T-helper 2 cell treated with Interferon-gamma antibody and Interleukin-4, amounts not matched to agents 5 μg/mL and 100 μg/mL, for 36 hours (primary cell): ENCODE measurements at regions not wholly inside any gene's neighbourhood (a gene's known extent, or its start where the extent isn't known, plus 50 kb on each side); places are given as distances from the start of the nearest gene placed in this dataset.

ENCODE experiments used
- DNase-seq: peaks from one replicate; pipeline ENCODE4 v3.0.0; 2021; ENCODE audit warnings: low spot score
- H3K27ac Mint-ChIP-seq: one replicate; pipeline ENCODE4 v1.8.0; 2021; ENCODE audit warnings: mild to moderate bottlenecking, mixed read lengths
- H3K27me3 Mint-ChIP-seq: one replicate; pipeline ENCODE4 v1.8.0; 2021; ENCODE audit warnings: low read depth, mixed read lengths
- H3K36me3 Mint-ChIP-seq: one replicate; pipeline ENCODE4 v1.8.0; 2021; ENCODE audit warnings: low read depth, mixed read lengths
- H3K4me1 Mint-ChIP-seq: one replicate; pipeline ENCODE4 v1.8.0; 2021; ENCODE audit warnings: low read depth, mixed read lengths
- H3K4me3 Mint-ChIP-seq: one replicate; pipeline ENCODE4 v1.8.0; 2022; ENCODE audit warnings: mild to moderate bottlenecking, moderate library complexity, mixed read lengths
- H3K9me3 Mint-ChIP-seq: one replicate; pipeline ENCODE4 v1.8.0; 2021; ENCODE audit warnings: mixed read lengths

DNA sequence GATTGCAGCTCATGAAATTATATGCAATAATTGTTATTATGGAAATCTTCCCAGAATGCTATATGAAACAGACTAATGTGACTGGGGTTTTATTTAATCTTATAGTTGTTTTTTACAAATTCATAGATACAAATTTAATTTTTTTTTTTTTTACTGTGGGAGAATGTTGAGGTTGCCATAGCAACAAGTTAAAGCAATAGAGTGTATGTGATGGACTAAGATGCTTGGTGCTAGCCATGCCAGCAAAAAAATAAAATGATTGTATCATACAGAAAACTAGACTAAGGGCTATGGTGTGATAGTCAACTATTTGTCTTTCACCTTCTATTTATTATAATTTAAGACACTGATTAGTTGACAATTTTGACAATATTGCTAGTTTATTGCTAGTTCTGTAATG, 163.2 kb upstream of the BLID start:
- Mint-ChIP-seq H3K36me3 (no peaks in the 10 kb centered on the region), H3K4me1 (no peaks in the 10 kb centered on the region), H3K4me3 (no peak overlapping the region), H3K9me3 (no peaks in the 10 kb centered on the region), H3K27me3 (no peaks in the 10 kb centered on the region), H3K27ac (no peak overlapping the region)
- DNase-seq: no peak

GRCh38 chr11:122277493-122277892, 161.5 kb upstream of the BLID start:
- no peaks in the 10 kb centered on the region for H3K27me3 Mint-ChIP-seq
- H3K4me3 Mint-ChIP-seq: no peak overlapping the region
- H3K9me3 Mint-ChIP-seq: no peaks in the 10 kb centered on the region
- no peaks in the 10 kb centered on the region for H3K4me1 Mint-ChIP-seq
- H3K27ac Mint-ChIP-seq: no peak overlapping the region
- DNase-seq: no peak
- no peaks in the 10 kb centered on the region for H3K36me3 Mint-ChIP-seq

DNA sequence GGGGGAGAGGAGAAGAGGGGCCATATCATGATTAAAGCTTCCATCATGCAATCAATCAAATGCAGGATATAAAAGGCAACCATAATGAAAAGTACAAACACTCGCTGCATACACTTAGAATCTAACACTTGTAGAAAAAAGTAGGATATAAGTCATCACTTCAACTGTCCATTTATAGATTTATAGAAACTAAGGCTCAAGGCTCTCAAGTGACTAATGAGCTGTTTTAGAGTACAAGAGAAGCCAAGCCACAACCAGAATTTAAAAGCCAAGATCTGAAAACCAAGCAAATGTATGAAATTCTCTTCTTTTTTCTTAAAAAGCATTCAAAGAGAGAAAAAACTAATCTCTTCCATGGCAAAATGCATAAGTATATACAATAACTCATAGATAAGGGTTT, 160.2 kb upstream of the BLID start:
- H3K27ac Mint-ChIP-seq: no peak overlapping the region
- DNase-seq: no peak
- no peak overlapping the region for H3K4me3 Mint-ChIP-seq
- H3K36me3 Mint-ChIP-seq: no peaks in the 10 kb centered on the region
- no peaks in the 10 kb centered on the region for H3K4me1 Mint-ChIP-seq
- H3K9me3 Mint-ChIP-seq: no peaks in the 10 kb centered on the region
- H3K27me3 Mint-ChIP-seq: no peaks in the 10 kb centered on the region

DNA sequence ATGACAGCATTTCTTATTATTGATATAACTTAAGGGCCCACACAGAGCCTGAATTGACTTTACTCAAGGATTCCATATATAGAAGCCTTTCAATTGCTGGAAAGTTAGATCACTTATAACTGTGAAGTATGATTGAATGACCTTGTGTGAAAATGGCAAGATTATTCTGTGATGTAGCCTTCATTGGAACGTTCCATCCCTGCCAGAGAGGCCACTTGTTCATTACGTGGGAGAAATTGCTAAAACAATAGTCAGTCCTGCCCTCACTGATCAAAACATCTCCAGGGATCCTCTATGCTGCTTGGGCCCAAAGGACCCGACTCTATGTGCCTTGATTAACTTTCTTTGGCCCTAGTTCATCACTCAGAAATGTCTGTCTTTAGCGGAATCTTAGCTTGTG, 159.5 kb upstream of the BLID start:
- DNase-seq: no peak
- Mint-ChIP-seq H3K27me3 (no peaks in the 10 kb centered on the region), H3K4me3 (no peak overlapping the region), H3K4me1 (no peaks in the 10 kb centered on the region), H3K9me3 (no peaks in the 10 kb centered on the region), H3K36me3 (no peaks in the 10 kb centered on the region), H3K27ac (no peak overlapping the region)

DNA sequence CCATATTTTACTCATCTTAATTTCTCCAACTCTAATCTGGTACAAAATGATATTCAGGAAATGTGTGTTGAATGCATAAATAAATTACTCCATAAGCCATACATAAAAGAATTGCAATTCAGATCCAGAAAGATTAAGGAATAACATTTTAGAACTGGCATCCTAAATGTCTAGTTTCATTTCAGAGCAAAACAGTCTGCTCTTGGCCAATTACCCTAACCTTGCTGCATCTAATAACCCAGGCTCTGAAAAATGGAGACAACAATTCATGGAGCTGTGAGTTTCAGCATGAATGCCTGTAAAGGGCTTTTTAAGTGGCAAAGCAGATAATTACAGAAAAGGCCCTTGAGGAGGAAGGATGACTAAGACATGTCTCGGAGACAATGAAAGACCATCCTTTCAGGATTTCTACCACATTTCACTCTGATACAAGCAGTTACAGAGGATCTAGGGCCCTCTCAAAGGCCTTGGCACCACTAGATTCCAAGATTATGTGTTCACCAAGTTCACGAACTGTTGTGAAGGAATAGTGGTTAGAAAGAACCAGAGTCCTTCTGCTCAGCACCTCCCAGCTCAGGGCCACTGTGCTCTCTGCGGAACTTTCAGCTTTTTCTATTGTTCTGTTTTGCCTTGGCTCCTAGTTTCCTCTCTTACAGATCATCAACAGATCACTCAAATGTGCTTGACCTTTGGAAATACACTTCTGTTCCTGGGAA, 157.6 kb upstream of the BLID start:
- H3K36me3 Mint-ChIP-seq: no peaks in the 10 kb centered on the region
- H3K27ac Mint-ChIP-seq: no peak overlapping the region
- DNase-seq: no peak
- no peaks in the 10 kb centered on the region for H3K9me3 Mint-ChIP-seq
- no peaks in the 10 kb centered on the region for H3K27me3 Mint-ChIP-seq
- no peaks in the 10 kb centered on the region for H3K4me1 Mint-ChIP-seq
- H3K4me3 Mint-ChIP-seq: no peak overlapping the region

DNA sequence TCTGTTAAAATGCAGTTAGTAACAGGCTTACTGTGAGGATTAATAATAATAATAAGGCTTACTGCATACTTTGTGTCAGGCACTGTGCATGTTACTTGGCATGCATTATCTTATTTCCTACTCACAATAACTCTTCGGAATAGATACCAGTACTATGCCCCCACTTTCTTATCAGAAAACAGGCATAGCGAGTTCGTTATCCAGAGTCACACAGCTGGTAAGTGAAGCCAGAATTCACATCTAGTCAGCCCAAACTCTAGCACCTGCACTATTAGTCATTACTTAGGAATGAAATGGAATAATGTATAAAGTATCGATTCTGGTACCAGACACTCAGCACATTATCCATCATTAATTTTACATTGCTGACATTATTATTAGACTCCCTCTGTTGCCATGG, 155.7 kb upstream of the BLID start:
- Mint-ChIP-seq H3K27ac (no peak overlapping the region), H3K9me3 (no peaks in the 10 kb centered on the region), H3K36me3 (no peaks in the 10 kb centered on the region), H3K4me3 (no peak overlapping the region), H3K4me1 (no peaks in the 10 kb centered on the region), H3K27me3 (no peaks in the 10 kb centered on the region)
- no peak for DNase-seq

DNA sequence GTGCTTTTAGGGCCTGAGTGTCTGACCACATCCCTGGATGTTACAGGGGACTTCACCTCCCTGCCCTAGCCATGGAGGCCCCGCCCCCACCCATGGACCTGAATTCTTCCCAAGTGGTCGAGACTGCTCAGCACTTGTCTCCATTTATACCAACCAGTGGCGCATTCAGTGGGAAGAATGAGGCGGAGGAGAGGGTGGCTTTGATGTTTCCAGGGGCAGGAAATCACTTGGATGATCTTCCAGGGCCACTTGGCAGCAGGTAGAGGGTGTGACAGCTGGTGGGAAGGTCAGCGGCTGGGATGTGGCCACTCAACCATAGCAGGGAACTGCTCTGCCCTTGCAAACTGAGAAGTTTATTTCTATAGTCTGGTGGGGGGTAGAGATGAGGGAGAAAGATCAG, 155.1 kb upstream of the BLID start:
- no peaks in the 10 kb centered on the region for H3K27me3 Mint-ChIP-seq
- H3K4me3 Mint-ChIP-seq: no peak overlapping the region
- no peaks in the 10 kb centered on the region for H3K36me3 Mint-ChIP-seq
- H3K27ac Mint-ChIP-seq: no peak overlapping the region
- H3K4me1 Mint-ChIP-seq: no peaks in the 10 kb centered on the region
- no peaks in the 10 kb centered on the region for H3K9me3 Mint-ChIP-seq
- DNase-seq: no peak

- H3K9me3 Mint-ChIP-seq: no peaks in the 10 kb centered on the region
- H3K4me3 Mint-ChIP-seq: no peak overlapping the region
These were observed 154.5 kb upstream of the BLID start for GRCh38 chr11:122270535-122270934.

DNA sequence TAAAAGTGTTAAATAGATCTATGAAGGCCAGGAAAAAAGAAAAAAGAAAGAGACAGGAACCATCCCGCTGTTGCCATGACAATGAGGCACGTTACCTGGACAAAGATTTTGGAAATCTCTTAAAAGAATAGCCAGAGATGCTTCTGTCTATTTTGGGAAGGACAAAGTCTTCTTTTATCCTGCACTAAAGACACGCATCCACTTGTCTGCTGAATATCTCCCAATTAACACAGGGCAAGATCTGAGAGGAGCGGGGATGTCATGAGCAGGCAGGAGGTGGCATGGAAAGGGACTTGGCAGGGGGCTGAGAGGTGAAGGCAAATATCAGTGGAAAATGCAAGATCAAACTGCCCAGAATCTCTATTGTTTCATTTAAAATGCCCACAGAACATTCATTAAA, 153.8 kb upstream of the BLID start:
- no peak overlapping the region for H3K27ac Mint-ChIP-seq
- no peaks in the 10 kb centered on the region for H3K36me3 Mint-ChIP-seq
- no peaks in the 10 kb centered on the region for H3K4me1 Mint-ChIP-seq
- H3K9me3 Mint-ChIP-seq: no peaks in the 10 kb centered on the region
- no peaks in the 10 kb centered on the region for H3K27me3 Mint-ChIP-seq
- no peak for DNase-seq
- H3K4me3 Mint-ChIP-seq: no peak overlapping the region

More at GRCh38 chr11:122270535-122270934, 154.5 kb upstream of the BLID start:
- H3K36me3 Mint-ChIP-seq: no peaks in the 10 kb centered on the region
- no peaks in the 10 kb centered on the region for H3K27me3 Mint-ChIP-seq
- no peaks in the 10 kb centered on the region for H3K4me1 Mint-ChIP-seq
- H3K27ac Mint-ChIP-seq: no peak overlapping the region
- DNase-seq: no peak

GRCh38 chr11:122268601-122269130, 152.7 kb upstream of the BLID start:
- H3K9me3 Mint-ChIP-seq: no peaks in the 10 kb centered on the region
- H3K36me3 Mint-ChIP-seq: no peaks in the 10 kb centered on the region
- no peak for DNase-seq
- H3K27me3 Mint-ChIP-seq: no peaks in the 10 kb centered on the region
- no peaks in the 10 kb centered on the region for H3K4me1 Mint-ChIP-seq
- H3K4me3 Mint-ChIP-seq: no peak overlapping the region
- no peak overlapping the region for H3K27ac Mint-ChIP-seq

DNA sequence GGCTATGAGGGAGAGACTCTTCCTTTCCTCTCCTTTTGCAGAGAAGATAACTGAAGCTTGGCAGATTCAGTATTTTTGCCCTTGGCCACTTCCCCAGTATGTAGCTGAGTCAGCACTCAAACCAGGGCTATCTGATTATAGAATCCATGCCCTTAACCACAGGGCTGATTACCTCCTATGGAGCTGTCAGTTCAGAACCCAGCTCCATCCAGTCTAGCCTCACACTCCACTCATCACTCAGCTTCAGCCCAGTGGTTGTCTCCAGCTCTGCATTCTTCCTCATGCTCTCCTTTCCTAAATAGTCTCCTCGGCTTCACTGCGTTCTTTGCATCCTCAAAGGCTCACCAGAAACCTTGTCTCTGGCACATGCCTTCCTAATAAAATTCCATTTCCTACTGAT, 151.6 kb upstream of the BLID start:
- Mint-ChIP-seq H3K4me3 (no peak overlapping the region), H3K36me3 (no peaks in the 10 kb centered on the region), H3K4me1 (no peaks in the 10 kb centered on the region), H3K27ac (no peak overlapping the region), H3K27me3 (no peaks in the 10 kb centered on the region), H3K9me3 (no peaks in the 10 kb centered on the region)
- DNase-seq: no peak

DNA sequence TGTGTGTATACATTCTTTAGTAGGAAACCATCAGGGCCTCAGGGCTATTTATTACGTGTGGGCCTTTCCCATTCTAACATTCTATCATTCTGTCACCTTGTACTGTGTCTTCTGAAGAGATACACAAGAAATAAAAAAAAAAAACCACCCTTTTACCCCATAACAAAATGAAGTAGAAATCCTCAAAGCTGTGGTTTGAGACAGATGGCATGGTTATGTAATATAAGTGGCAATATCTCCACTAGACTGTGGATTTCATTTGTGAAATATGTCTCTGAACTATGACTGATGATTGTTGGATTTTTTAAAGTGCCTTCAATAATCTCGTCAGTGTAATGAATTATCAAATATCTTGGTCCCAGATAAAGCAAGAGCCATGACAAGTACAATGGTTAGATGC, 150.0 kb upstream of the BLID start:
- no peak overlapping the region for H3K4me3 Mint-ChIP-seq

GRCh38 chr11:122264121-122264520, 148.1 kb upstream of the BLID start:
- H3K27me3 Mint-ChIP-seq: no peaks in the 10 kb centered on the region
- H3K27ac Mint-ChIP-seq: no peak overlapping the region
- H3K4me1 Mint-ChIP-seq: no peaks in the 10 kb centered on the region
- no peaks in the 10 kb centered on the region for H3K36me3 Mint-ChIP-seq
- no peaks in the 10 kb centered on the region for H3K9me3 Mint-ChIP-seq
- DNase-seq: no peak
- no peak overlapping the region for H3K4me3 Mint-ChIP-seq

More for the DNA sequence above, 150.0 kb upstream of the BLID start:
- H3K9me3 Mint-ChIP-seq: no peaks in the 10 kb centered on the region
- no peaks in the 10 kb centered on the region for H3K36me3 Mint-ChIP-seq
- no peaks in the 10 kb centered on the region for H3K27me3 Mint-ChIP-seq
- no peak for DNase-seq
- H3K4me1 Mint-ChIP-seq: no peaks in the 10 kb centered on the region
- H3K27ac Mint-ChIP-seq: no peak overlapping the region

DNA sequence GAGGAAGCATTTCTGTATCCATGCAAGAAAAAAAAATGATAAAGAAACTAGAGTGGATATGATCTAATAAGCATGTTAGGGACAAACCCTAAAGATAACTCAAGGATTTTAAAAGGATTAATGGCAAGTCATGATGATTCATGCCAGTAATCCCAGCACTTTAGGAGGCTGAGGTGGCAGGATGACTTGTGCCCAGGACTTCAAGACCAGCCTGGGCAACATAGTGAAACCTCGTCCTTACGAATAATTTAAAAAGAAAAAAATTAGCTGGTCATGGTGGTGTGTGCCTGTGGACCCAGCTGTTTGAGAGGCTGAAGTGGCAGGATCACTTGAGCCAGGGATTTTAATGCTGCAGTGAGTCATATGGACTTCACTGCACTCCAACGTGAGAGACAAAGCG, 145.5 kb upstream of the BLID start:
- DNase-seq: no peak
- Mint-ChIP-seq H3K4me3 (no peak overlapping the region), H3K27ac (no peak overlapping the region), H3K27me3 (no peaks in the 10 kb centered on the region), H3K36me3 (no peaks in the 10 kb centered on the region), H3K4me1 (no peaks in the 10 kb centered on the region), H3K9me3 (no peaks in the 10 kb centered on the region)

DNA sequence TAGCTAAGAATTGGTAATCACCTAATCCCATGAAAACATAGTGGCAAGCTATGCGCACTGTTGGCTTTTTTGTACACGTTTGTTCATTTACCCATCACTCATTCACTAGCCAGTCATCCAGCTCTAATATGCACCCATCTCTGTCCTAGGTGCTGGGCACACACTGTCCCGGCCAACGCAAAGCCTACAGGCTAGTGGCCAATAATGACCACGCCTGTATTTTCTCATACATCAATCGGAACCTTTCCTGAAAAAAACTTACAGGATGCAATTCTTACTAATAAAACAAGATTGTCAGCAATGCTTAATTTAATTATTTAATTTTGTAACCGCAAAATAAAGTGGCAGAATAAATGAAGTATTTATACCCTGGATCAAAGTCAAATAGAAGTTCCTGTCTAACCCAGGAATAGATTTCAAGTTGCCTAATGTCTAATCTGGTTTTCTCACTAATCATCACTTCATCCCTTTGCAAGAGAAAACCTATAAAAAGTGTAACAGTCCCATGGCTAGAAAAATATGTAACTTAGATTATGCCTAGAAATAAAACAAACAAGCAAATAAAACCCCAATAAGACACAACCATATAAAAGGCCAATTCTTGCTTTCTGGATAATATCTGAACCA, 143.3 kb upstream of the BLID start:
- H3K4me1 Mint-ChIP-seq: no peaks in the 10 kb centered on the region
- no peak overlapping the region for H3K27ac Mint-ChIP-seq
- no peaks in the 10 kb centered on the region for H3K36me3 Mint-ChIP-seq
- no peak overlapping the region for H3K4me3 Mint-ChIP-seq
- DNase-seq: no peak
- H3K27me3 Mint-ChIP-seq: no peaks in the 10 kb centered on the region
- H3K9me3 Mint-ChIP-seq: no peaks in the 10 kb centered on the region
